IMR-90 (cell line): ENCODE measurements at regions not wholly inside any gene's neighbourhood (a gene's known extent, or its start where the extent isn't known, plus 50 kb on each side); places are given as distances from the start of the nearest gene placed in this dataset.

ENCODE experiments used
- ATAC-seq: fragments of 200-7000 bp; cut with Tn5 transposase; 2 replicates; pipeline ENCODE4 v1.9.1; 2020; ENCODE audit warnings: low read depth, mild to moderate bottlenecking, moderate library complexity
- BruUV-seq: library from RNA; stranded (reverse); fragments of 400-500 nt; replicated peaks from 2 replicates; lab custom pipeline; 2021; lab: Mats Ljungman, UMichigan
- CTCF ChIA-PET: fragments of 300-600 bp; formaldehyde crosslinking; extraction: SDS; loops from one replicate; lab custom pipeline; 2021; ENCODE audit warnings: antibody characterized with exemption; lab: Yijun Ruan, JAX
- POLR2A ChIA-PET: fragments of 300-600 bp; sonication (Branson Sonifier 250); formaldehyde crosslinking; loops from one replicate; lab custom pipeline; 2022; ENCODE audit warnings: antibody characterized with exemption; ENCODE audit not compliant: unreplicated experiment; lab: Charles Lee
- DNase-seq: peaks from one replicate; pipeline ENCODE4 v3.0.0; 2013
- H2AFZ ChIP-seq: replicated peaks from 2 replicates; pipeline ENCODE3; 2013; ENCODE audit warnings: low read length, mild to moderate bottlenecking; ENCODE audit not compliant: poor library complexity
- H2AK5ac ChIP-seq: 2 replicates; pipeline ENCODE4 v1.6.1; 2013; ENCODE audit warnings: low read depth, low read length, inconsistent platforms
- H2AK9ac ChIP-seq: replicated peaks from 2 replicates; pipeline ENCODE3; 2013; ENCODE audit warnings: mild to moderate bottlenecking, low read depth, low read length, moderate library complexity; ENCODE audit not compliant: poor library complexity
- H2BK120ac ChIP-seq: 2 replicates; pipeline ENCODE4 v1.6.1; 2013; ENCODE audit warnings: low read depth, low read length, inconsistent platforms
- H2BK15ac ChIP-seq: 3 replicates; pipeline ENCODE4 v1.6.1; 2013; ENCODE audit warnings: low read depth, low read length, inconsistent platforms
- H2BK20ac ChIP-seq: 2 replicates; pipeline ENCODE4 v1.6.1; 2013; ENCODE audit warnings: low read depth, mild to moderate bottlenecking, inconsistent platforms, low read length, moderate library complexity
- H2BK5ac ChIP-seq: 2 replicates; pipeline ENCODE4 v1.6.1; 2013; ENCODE audit warnings: mild to moderate bottlenecking, low read depth, low read length, inconsistent platforms; ENCODE audit not compliant: poor library complexity, severe bottlenecking
- H3K14ac ChIP-seq: replicated peaks from 2 replicates; pipeline ENCODE4 v1.6.1; 2013; ENCODE audit warnings: low read depth, low read length, inconsistent platforms
- H3K18ac ChIP-seq: 2 replicates; pipeline ENCODE4 v1.6.1; 2013; ENCODE audit warnings: low read depth, low read length, control low read depth
- H3K23ac ChIP-seq: 2 replicates; pipeline ENCODE4 v1.6.1; 2013; ENCODE audit warnings: low read depth, low read length, inconsistent platforms
- H3K27ac ChIP-seq: 2 replicates; pipeline ENCODE4 v1.5.1; 2013; ENCODE audit warnings: mild to moderate bottlenecking, control low read depth, low read length; ENCODE audit not compliant: insufficient read depth
- H3K27me3 ChIP-seq: 2 replicates; pipeline ENCODE4 v1.6.1; 2013; ENCODE audit warnings: low read length; ENCODE audit not compliant: control insufficient read depth, insufficient read depth
- H3K36me3 ChIP-seq: 2 replicates; pipeline ENCODE4 v1.6.1; 2013; ENCODE audit warnings: low read length, mixed read lengths; ENCODE audit not compliant: control insufficient read depth, insufficient read depth
- H3K4ac ChIP-seq: 2 replicates; pipeline ENCODE4 v1.6.1; 2013; ENCODE audit warnings: low read depth, low read length, inconsistent platforms
- H3K4me1 ChIP-seq: 2 replicates; pipeline ENCODE4 v1.6.1; 2013; ENCODE audit warnings: low read length, mixed read lengths; ENCODE audit not compliant: control insufficient read depth, insufficient read depth
- H3K4me2 ChIP-seq: 2 replicates; pipeline ENCODE4 v1.6.1; 2013; ENCODE audit warnings: low read depth, mild to moderate bottlenecking, control low read depth, low read length, moderate library complexity
- H3K4me3 ChIP-seq: 2 replicates; pipeline ENCODE4 v1.5.1; 2013; ENCODE audit warnings: low read depth, mild to moderate bottlenecking, control low read depth, low read length, moderate library complexity; ENCODE audit not compliant: insufficient read depth
- H3K56ac ChIP-seq: 2 replicates; pipeline ENCODE4 v1.6.1; 2013; ENCODE audit warnings: low read length, inconsistent platforms; ENCODE audit not compliant: insufficient read depth; ENCODE audit errors: extremely low read depth
- H3K79me1 ChIP-seq, 2 experiments: 2 replicates each; pipeline ENCODE4 v1.6.1; 2013; ENCODE audit warnings: low read length in 2 of 2, inconsistent platforms in 1 of 2, low read depth in 1 of 2
- H3K9ac ChIP-seq: 2 replicates; pipeline ENCODE4 v1.6.1; 2013; ENCODE audit warnings: low read depth, low read length, control low read depth
- H3K9me1 ChIP-seq: 2 replicates; pipeline ENCODE4 v1.6.1; 2013; ENCODE audit warnings: low read length, inconsistent platforms; ENCODE audit not compliant: insufficient read depth
- H3K9me3 ChIP-seq: 2 replicates; pipeline ENCODE4 v1.6.1; 2013; ENCODE audit warnings: low read length; ENCODE audit not compliant: control insufficient read depth, insufficient read depth
- H4K20me1 ChIP-seq: 2 replicates; pipeline ENCODE4 v1.6.1; 2013; ENCODE audit warnings: low read length, inconsistent platforms; ENCODE audit not compliant: insufficient read depth
- H4K5ac ChIP-seq: 2 replicates; pipeline ENCODE4 v1.6.1; 2013; ENCODE audit warnings: mild to moderate bottlenecking, low read depth, low read length, control low read depth
- H4K8ac ChIP-seq, 2 experiments: 2 replicates each; pipeline ENCODE4 v1.6.1; 2013; ENCODE audit warnings: low read depth in 2 of 2, low read length in 2 of 2, control low read depth in 1 of 2, inconsistent platforms in 1 of 2
- H4K91ac ChIP-seq: 2 replicates; pipeline ENCODE4 v1.6.1; 2013; ENCODE audit warnings: low read depth, low read length, inconsistent platforms; ENCODE audit not compliant: insufficient read depth
- BHLHE40 ChIP-seq: fragments of 150-350 bp; IDR thresholded peaks from 2 replicates; pipeline ENCODE4 v1.6.1; 2016; ENCODE audit warnings: mild to moderate bottlenecking, low read depth, low read length
- CEBPB ChIP-seq: IDR thresholded peaks from 2 replicates; pipeline ENCODE4 v1.6.1; 2012; ENCODE audit warnings: low read depth, low read length, improper control_type of control experiment
- FOS ChIP-seq: fragments of 150-350 bp; IDR thresholded peaks from 2 replicates; pipeline ENCODE4 v1.6.1; 2016; ENCODE audit warnings: low read depth, low read length
- MAFK ChIP-seq: IDR thresholded peaks from 2 replicates; pipeline ENCODE4 v1.6.1; 2012; ENCODE audit warnings: low read depth, low read length, improper control_type of control experiment
- MAZ ChIP-seq: IDR thresholded peaks from 2 replicates; pipeline ENCODE4 v1.6.1; 2012; ENCODE audit warnings: low read depth, mild to moderate bottlenecking, low read length, improper control_type of control experiment, moderate library complexity, borderline replicate concordance
- MXI1 ChIP-seq: IDR thresholded peaks from 2 replicates; pipeline ENCODE4 v1.6.1; 2012; ENCODE audit warnings: low read depth, mild to moderate bottlenecking, low read length, moderate library complexity, borderline replicate concordance
- NFE2L2 ChIP-seq: fragments of 150-350 bp; IDR thresholded peaks from 2 replicates; pipeline ENCODE4 v1.6.1; 2016; ENCODE audit warnings: low read depth, mild to moderate bottlenecking, low read length
- POLR2A ChIP-seq: IDR thresholded peaks from 2 replicates; pipeline ENCODE4 v1.6.1; 2012; ENCODE audit warnings: mild to moderate bottlenecking, low read depth, low read length
- RAD21 ChIP-seq: IDR thresholded peaks from 2 replicates; pipeline ENCODE4 v1.6.1; 2012; ENCODE audit warnings: low read length, improper control_type of control experiment
- RCOR1 ChIP-seq: IDR thresholded peaks from 2 replicates; pipeline ENCODE4 v1.6.1; 2012; ENCODE audit warnings: mild to moderate bottlenecking, low read length, improper control_type of control experiment; ENCODE audit not compliant: insufficient replicate concordance
- RFX5 ChIP-seq: IDR thresholded peaks from 2 replicates; pipeline ENCODE4 v1.8.0; 2012; ENCODE audit warnings: low read depth, mild to moderate bottlenecking, low read length, moderate library complexity
- SMC3 ChIP-seq: fragments of 150-350 bp; IDR thresholded peaks from 2 replicates; pipeline ENCODE4 v1.6.1; 2016; ENCODE audit warnings: low read depth, mild to moderate bottlenecking, antibody characterized with exemption, low read length, moderate library complexity
- WGBS, 2 experiments: methylation state at CpG; one replicate each; pipeline versions ENCODE4 v1.1.5 to v1.1.7; 2013; ENCODE audit warnings: missing lambda C conversion rate in 2 of 2; ENCODE audit not compliant: insufficient read length in 1 of 2; ENCODE audit errors: extremely low coverage in 2 of 2; 5-methylcytosine and 5-hydroxymethylcytosine counted together
- dilution Hi-C: fragments of 300-500 bp; cut with HindIII; formaldehyde crosslinking; loops from one replicate; pipeline ENCODE4 v1.14.3; 2018; ENCODE audit warnings: low sequenced_read_pairs; ENCODE audit not compliant: unreplicated experiment
- in situ Hi-C: fragments of 300-500 bp; cut with MboI; formaldehyde crosslinking; loops from 3 replicates; pipeline ENCODE4 v1.14.3; 2019; ENCODE audit warnings: low sequenced_read_pairs, inconsistent platforms, mixed read lengths
- intact Hi-C: fragments of 100-400 bp; cut with micrococcal nuclease; formaldehyde crosslinking; loops from 2 replicates; pipeline ENCODE4 v1.10.0; 2022
- TF ChIP-seq, protein P1 (sequence below): conservative IDR thresholded peaks from 2 replicates; pipeline ENCODE4 v1.5.1; 2012; ENCODE audit warnings: mild to moderate bottlenecking, low read depth, low read length, improper control_type of control experiment
- TF ChIP-seq, protein P2 (sequence below): fragments of 150-350 bp; IDR thresholded peaks from 2 replicates; pipeline ENCODE4 v1.6.1; 2016; ENCODE audit warnings: low read depth, mild to moderate bottlenecking, low read length, moderate library complexity, borderline replicate concordance
- TF ChIP-seq, protein P3 (sequence below): fragments of 150-350 bp; IDR thresholded peaks from 2 replicates; pipeline ENCODE4 v1.6.1; 2017; ENCODE audit warnings: mild to moderate bottlenecking, antibody characterized with exemption, low read length, low read depth

DNA sequence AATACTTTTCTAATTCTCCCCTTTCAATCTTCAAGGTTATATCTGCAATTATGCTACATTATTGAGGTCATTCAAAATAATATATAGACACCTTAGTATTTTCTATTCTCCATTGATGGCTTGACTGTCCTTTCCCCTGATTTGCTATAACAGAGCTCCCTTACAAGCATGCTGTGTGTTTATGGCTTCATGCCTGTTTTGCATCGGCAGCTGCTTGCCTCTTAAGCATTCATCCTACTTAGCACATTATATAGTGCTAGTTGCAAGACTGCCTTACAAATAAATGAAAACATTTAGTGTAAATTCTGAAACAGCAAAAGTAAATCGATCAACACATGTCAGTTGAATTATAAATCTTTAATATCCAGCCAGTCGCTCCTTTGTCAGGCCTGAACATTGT is 476.2 kb upstream of the POU3F2 start:
- in situ Hi-C loops = no loop called here
- no peak overlapping the region for H4K91ac ChIP-seq
- no peak overlapping the region for H2BK120ac ChIP-seq
- H3K27me3 ChIP-seq = no peaks in the 10 kb centered on the region
- H3K79me1 ChIP-seq = no peaks in the 10 kb centered on the region
- intact Hi-C loops = no loop called here
- no peaks in the 10 kb centered on the region for H4K20me1 ChIP-seq
- no peaks in the 10 kb centered on the region for H3K9me1 ChIP-seq
- no peak overlapping the region for H3K4me3 ChIP-seq
- H3K4me2 ChIP-seq = no peak overlapping the region
- TF ChIP-seq, protein P1, sequence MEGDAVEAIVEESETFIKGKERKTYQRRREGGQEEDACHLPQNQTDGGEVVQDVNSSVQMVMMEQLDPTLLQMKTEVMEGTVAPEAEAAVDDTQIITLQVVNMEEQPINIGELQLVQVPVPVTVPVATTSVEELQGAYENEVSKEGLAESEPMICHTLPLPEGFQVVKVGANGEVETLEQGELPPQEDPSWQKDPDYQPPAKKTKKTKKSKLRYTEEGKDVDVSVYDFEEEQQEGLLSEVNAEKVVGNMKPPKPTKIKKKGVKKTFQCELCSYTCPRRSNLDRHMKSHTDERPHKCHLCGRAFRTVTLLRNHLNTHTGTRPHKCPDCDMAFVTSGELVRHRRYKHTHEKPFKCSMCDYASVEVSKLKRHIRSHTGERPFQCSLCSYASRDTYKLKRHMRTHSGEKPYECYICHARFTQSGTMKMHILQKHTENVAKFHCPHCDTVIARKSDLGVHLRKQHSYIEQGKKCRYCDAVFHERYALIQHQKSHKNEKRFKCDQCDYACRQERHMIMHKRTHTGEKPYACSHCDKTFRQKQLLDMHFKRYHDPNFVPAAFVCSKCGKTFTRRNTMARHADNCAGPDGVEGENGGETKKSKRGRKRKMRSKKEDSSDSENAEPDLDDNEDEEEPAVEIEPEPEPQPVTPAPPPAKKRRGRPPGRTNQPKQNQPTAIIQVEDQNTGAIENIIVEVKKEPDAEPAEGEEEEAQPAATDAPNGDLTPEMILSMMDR = no peak
- no peak for TF ChIP-seq BHLHE40
- TF ChIP-seq NFE2L2 = no peak
- no peak for TF ChIP-seq RAD21
- TF ChIP-seq, protein P2, sequence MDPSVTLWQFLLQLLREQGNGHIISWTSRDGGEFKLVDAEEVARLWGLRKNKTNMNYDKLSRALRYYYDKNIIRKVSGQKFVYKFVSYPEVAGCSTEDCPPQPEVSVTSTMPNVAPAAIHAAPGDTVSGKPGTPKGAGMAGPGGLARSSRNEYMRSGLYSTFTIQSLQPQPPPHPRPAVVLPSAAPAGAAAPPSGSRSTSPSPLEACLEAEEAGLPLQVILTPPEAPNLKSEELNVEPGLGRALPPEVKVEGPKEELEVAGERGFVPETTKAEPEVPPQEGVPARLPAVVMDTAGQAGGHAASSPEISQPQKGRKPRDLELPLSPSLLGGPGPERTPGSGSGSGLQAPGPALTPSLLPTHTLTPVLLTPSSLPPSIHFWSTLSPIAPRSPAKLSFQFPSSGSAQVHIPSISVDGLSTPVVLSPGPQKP = no peak
- no peak for TF ChIP-seq FOS
- TF ChIP-seq, protein P3, sequence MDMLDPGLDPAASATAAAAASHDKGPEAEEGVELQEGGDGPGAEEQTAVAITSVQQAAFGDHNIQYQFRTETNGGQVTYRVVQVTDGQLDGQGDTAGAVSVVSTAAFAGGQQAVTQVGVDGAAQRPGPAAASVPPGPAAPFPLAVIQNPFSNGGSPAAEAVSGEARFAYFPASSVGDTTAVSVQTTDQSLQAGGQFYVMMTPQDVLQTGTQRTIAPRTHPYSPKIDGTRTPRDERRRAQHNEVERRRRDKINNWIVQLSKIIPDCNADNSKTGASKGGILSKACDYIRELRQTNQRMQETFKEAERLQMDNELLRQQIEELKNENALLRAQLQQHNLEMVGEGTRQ = no peak
- no peak for TF ChIP-seq RCOR1
- no peak for TF ChIP-seq MAFK
- no peak for TF ChIP-seq MXI1
- TF ChIP-seq POLR2A = no peak
- no peak for TF ChIP-seq RFX5
- TF ChIP-seq MAZ = no peak
- no peak for TF ChIP-seq CEBPB
- no peak for TF ChIP-seq SMC3
- ChIA-PET POLR2A (no interaction called here), CTCF (no interaction called here)
- no CpG with 5 or more reads among the region's 3 CpGs for WGBS, 2 experiments
- H2BK15ac ChIP-seq = no peak overlapping the region
- H2AFZ ChIP-seq = no peak overlapping the region
- BruUV-seq = no TSS peak
- no peaks in the 10 kb centered on the region for H3K4me1 ChIP-seq
- no peak overlapping the region for H3K14ac ChIP-seq
- H4K5ac ChIP-seq = no peak overlapping the region
- no peak overlapping the region for H3K9ac ChIP-seq
- no peak overlapping the region for H2AK5ac ChIP-seq
- dilution Hi-C loops = no loop called here
- no peak overlapping the region for H2AK9ac ChIP-seq
- no peaks in the 10 kb centered on the region for H3K36me3 ChIP-seq
- no peak overlapping the region for H3K18ac ChIP-seq
- H3K4ac ChIP-seq = no peak overlapping the region
- H3K56ac ChIP-seq = no peak overlapping the region
- no peak overlapping the region for H3K23ac ChIP-seq
- no peak for DNase-seq
- H4K8ac ChIP-seq = no peak overlapping the region
- ATAC-seq = no peak
- peaks cover 9% of the 10 kb centered on the region for H3K9me3 ChIP-seq
- H3K27ac ChIP-seq = no peak overlapping the region
- no peak overlapping the region for H2BK20ac ChIP-seq
- H2BK5ac ChIP-seq = no peak overlapping the region
